Testis (tissue), 2 donors: ENCODE measurements at regions not wholly inside any gene's neighbourhood (a gene's known extent, or its start where the extent isn't known, plus 50 kb on each side); places are given as distances from the start of the nearest gene placed in this dataset.
A peak's percentile ranks its signal among the peaks of the same experiment; 100 is the strongest.

Source experiments
- DNase-seq: peaks from one replicate; pipeline ENCODE4 v3.0.0-alpha.2; 2019
- H3K27ac ChIP-seq, 2 donors: fragments of 200-600 bp; sonication (generic); one replicate each; pipeline ENCODE4 v1.5.1; 2019
- H3K27me3 ChIP-seq: fragments of 200-600 bp; sonication (generic); one replicate; pipeline ENCODE4 v1.5.1; 2019
- H3K36me3 ChIP-seq: fragments of 200-600 bp; sonication (generic); one replicate; pipeline ENCODE4 v1.5.1; 2017; ENCODE audit warnings: low read depth; ENCODE audit errors: missing control alignments
- H3K4me1 ChIP-seq: fragments of 200-600 bp; sonication (generic); one replicate; pipeline ENCODE4 v1.5.1; 2019
- H3K4me3 ChIP-seq, 2 donors: fragments of 200-600 bp; sonication (generic); one replicate each; pipeline ENCODE4 v1.5.1; 2017 to 2019
- H3K9me3 ChIP-seq: fragments of 200-600 bp; sonication (generic); one replicate; pipeline ENCODE4 v1.5.1; 2017
- CTCF ChIP-seq, 3 experiments: fragments of 450-650 bp in 2 of 3; fragments of 200-600 bp in 1 of 3; sonication (generic) in 1 of 3; IDR thresholded peaks; one replicate each; pipeline ENCODE4 v1.5.1; 2016 to 2019; ENCODE audit warnings: antibody characterized with exemption in 3 of 3, mild to moderate bottlenecking in 2 of 3, moderate library complexity in 1 of 3
- POLR2A ChIP-seq: fragments of 450-650 bp; IDR thresholded peaks from one replicate; pipeline ENCODE4 v1.6.1; 2017; ENCODE audit warnings: antibody characterized with exemption, mild to moderate bottlenecking, moderate library complexity
- WGBS, 2 donors: methylation state at CpG; one replicate each; pipeline ENCODE4 v1.1.5; 2018; 5-methylcytosine and 5-hydroxymethylcytosine counted together
- intact Hi-C: fragments of 100-400 bp; cut with DNase I; formaldehyde crosslinking; loops from one replicate; pipeline ENCODE4 v1.15.1; 2023; ENCODE audit warnings: low total_unique reads

- no peak for DNase-seq
- intact Hi-C loops: no loop called here
- Histone ChIP-seq H3K4me3 (no peak overlapping the region), H3K27me3 (no peaks in the 10 kb centered on the region), H3K9me3 (no peaks in the 10 kb centered on the region), H3K27ac (no peak overlapping the region), H3K4me1 (peaks cover 24% of the 10 kb centered on the region), H3K36me3 (no peaks in the 10 kb centered on the region)
- WGBS, 2 donors: 82 to 83% methylated on average over 5 of the region's 5 CpGs
- no peak for TF ChIP-seq POLR2A
- TF ChIP-seq CTCF (IDR thresholded peaks at IDR 0.05): no peak
Measured at GRCh38 chr1:60598041-60598910, 484.1 kb upstream of the NFIA start.

GRCh38 chr1:60596791-60597750 is 485.3 kb upstream of the NFIA start:
- 46 to 64% methylated on average over 8 of the region's 8 CpGs for WGBS, 2 donors

DNA sequence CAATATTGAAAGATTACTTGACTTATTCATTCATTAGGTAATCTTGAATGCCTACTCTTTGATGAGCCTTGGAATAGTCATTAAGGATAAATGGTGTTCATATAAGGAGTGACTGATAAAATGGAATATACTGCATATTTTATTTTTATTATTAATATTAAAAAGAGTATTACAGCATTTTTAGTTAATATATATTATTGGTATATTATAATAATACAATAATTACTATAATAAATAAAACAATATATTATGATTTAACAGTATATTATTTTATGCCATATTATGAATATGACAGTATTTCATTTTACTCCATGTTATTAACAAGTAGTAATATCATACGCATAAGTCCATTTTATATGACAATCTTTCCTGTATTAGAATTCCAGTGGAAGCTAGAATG is 490.8 kb upstream of the NFIA start:
- no peaks in the 10 kb centered on the region for H3K9me3 ChIP-seq
- H3K27me3 ChIP-seq: no peaks in the 10 kb centered on the region
- intact Hi-C loops: no loop called here
- no peak for DNase-seq
- no peak overlapping the region for H3K27ac ChIP-seq
- peaks cover 6% of the 10 kb centered on the region for H3K4me1 ChIP-seq
- WGBS, 2 donors: 95 to 98% methylated on average over 1 of the region's 1 CpG
- no peaks in the 10 kb centered on the region for H3K36me3 ChIP-seq
- H3K4me3 ChIP-seq: no peak overlapping the region
- TF ChIP-seq POLR2A: no peak
- TF ChIP-seq CTCF (IDR thresholded peaks at IDR 0.05): no peak

More at GRCh38 chr1:60596791-60597750, 485.3 kb upstream of the NFIA start:
- H3K4me3 ChIP-seq: no peak overlapping the region
- DNase-seq: peak; percentile 23
- intact Hi-C loops: no loop called here
- no peaks in the 10 kb centered on the region for H3K27me3 ChIP-seq
- no peaks in the 10 kb centered on the region for H3K9me3 ChIP-seq
- H3K4me1 ChIP-seq: peaks cover 24% of the 10 kb centered on the region
- TF ChIP-seq CTCF (IDR thresholded peaks at IDR 0.05) (peak in 2 of 3 experiments; percentile 11 to 14), POLR2A (no peak)
- H3K36me3 ChIP-seq: no peaks in the 10 kb centered on the region
- peak overlapping the region in 1 of 2 donors; percentile 42 for H3K27ac ChIP-seq

DNA sequence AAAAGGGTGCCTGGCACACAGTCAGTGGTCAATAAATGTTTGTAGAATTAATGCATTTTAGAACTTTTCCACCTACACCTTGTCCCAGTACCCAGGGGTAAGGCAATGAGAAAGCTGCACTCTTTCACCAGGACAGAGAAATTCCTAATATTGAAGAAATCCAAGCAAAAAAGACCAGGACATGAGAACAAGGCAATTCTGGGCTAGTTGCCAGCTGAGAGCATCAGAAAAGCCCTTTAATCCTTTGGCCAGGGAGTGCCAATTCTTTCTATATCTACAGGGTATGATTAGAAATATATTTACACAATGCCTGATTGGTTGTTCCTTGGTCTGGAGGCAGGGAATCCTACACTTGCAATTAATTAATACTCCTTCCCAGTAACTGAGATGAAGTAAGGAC is 492.4 kb upstream of the NFIA start:
- intact Hi-C loops: no loop called here
- TF ChIP-seq POLR2A (no peak), CTCF (IDR thresholded peaks at IDR 0.05) (no peak)
- Histone ChIP-seq H3K4me3 (no peak overlapping the region), H3K4me1 (no peaks in the 10 kb centered on the region), H3K27ac (no peak overlapping the region), H3K36me3 (no peaks in the 10 kb centered on the region), H3K27me3 (no peaks in the 10 kb centered on the region), H3K9me3 (no peaks in the 10 kb centered on the region)
- peak; percentile 30 for DNase-seq
